ENCODE measurements at regions not wholly inside any gene's neighbourhood (a gene's known extent, or its start where the extent isn't known, plus 50 kb on each side); places are given as distances from the start of the nearest gene placed in this dataset.
A peak's percentile ranks its signal among the peaks of the same experiment; 100 is the strongest.

GRCh38 chr10:107616463-107617410, 452.2 kb upstream of the SORCS1 start:
- DNase-seq, result no peak

GRCh38 chr10:107616031-107616430, 451.5 kb upstream of the SORCS1 start:
- no peak for DNase-seq

DNA sequence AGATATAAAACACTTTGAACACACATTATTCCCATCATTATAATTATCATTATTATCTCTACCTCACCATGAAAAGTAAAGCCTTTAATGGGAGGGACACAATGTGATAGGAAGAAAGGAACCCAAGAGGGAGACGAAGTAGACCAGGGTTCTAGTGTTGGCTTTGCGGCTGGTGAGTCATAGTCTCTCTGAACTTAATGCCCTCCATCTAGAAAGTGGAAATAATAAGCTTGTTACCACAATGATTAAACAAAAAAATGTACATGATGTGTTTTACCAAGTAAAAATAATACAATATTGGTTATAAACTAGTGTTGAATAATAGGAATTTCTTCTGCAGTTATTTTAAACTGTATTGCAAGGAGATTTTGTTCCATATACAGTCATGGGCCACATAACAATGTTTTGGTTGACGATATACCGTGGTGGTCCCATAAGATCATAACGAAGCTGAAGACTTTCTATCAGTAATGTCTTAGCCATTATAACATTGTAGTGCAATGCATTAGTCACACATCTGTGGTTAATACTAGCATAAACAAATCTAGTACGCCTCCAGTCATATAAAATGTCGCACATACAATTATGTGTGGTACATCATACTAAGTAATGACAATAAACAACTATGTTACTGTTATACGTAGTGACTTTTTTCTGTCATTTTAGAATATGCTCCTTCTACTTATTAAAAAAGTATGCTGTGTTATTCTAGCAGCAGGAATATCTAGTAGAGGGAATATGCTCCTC, 450.6 kb upstream of the SORCS1 start:
- peak; percentile 96 for DNase-seq

DNA sequence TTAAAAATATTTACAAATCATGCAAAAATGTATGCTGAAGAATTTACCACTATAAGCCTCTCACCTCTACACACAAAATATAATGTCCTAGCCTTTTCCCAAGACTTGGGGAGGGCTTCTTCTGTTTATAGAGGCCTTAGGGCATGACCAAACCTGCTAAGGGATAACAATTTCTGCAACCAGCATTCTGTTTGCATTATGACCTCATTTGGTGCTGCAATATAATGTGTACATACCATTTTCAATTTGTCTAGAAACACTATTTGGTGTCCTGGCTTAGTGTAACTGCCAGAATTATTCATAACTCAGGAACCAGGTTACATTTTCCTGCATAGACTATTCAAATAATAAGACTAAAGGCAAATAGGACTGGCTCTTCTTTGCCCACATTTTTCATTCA, 446.6 kb upstream of the SORCS1 start:
- DNase-seq, result peak; percentile 87

DNA sequence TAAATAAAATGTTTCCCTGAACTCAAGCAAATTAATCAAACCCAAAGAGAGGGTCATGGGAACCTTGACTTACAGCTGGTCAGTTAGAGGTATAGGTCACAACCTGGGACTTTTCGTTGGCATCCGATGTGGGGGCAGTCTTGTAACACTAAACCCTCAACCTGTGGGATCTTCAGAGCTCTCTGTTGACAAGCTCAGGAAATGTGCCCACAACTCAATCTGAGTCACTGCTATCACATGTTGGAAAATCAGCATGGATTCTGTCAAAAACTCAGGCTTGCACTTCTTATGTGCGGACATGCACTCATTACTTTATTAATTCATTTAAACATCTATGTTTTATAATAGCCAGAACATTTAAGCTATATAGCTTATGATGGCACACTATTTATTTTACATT, 424.6 kb upstream of the SORCS1 start:
- DNase-seq, result no peak

GRCh38 chr10:107585630-107586029, 421.1 kb upstream of the SORCS1 start:
- DNase-seq, result no peak

- no peak for DNase-seq
Measured at GRCh38 chr10:107583974-107584373, 419.5 kb upstream of the SORCS1 start.

DNA sequence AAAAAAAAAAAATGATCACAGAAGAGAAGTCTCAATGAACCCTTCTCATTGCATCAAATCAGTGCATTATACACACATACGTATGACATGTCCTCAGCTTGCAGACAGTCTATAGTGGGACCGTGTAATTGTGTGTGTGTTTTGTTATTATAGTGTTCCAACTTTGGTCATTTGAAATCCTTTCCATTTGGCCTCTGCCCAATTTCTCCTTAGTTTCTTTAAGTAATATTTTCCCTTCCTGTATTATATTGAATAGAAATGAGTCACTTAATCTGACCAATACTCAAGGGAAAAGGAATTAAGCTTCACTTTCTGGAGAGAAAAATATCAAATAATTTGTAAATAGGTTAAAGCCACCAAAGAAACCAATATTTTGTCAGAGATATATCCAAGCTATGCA, 415.5 kb upstream of the SORCS1 start:
- DNase-seq, result no peak

DNA sequence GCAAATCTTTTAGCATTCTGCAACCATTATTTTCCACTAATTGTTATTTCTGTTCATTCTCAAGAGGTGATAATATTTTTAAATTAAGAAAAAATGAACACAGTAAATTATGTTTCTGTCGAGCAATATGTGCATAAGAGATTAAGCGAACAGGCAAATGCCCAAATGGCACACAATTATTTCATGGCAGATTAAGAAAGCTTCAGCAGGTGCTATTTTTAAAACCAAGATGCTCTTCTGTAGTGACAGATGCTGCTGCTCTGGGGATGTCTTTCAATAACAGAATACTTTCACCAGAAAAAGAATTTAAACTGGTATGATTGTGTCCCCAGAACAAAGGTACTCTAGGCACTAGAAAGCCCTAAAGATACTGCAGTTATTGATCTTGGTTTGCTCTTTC, 412.7 kb upstream of the SORCS1 start:
- DNase-seq, result no peak

DNA sequence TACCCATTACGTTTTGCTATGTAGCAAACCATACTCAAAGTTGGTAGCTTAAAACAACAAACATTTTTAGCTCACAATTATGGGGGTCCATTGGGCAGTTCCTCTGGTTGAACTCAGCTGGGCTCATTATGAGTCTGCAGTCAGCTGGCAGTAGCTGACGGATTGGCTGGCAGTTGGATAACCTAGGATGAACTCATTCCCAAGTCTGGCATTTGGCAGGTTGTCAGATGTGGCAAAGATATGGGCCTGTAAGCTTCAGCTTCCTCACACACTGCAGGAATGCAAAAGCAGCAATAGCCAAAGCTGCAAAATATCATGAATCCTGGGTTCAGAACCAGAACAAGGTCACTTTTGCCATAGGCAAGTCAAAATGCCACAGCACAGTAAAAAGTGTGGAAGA, 412.2 kb upstream of the SORCS1 start:
- peak; percentile 1 for DNase-seq

- no peak for DNase-seq
Measured at GRCh38 chr10:107565014-107565413, 400.5 kb upstream of the SORCS1 start.

DNA sequence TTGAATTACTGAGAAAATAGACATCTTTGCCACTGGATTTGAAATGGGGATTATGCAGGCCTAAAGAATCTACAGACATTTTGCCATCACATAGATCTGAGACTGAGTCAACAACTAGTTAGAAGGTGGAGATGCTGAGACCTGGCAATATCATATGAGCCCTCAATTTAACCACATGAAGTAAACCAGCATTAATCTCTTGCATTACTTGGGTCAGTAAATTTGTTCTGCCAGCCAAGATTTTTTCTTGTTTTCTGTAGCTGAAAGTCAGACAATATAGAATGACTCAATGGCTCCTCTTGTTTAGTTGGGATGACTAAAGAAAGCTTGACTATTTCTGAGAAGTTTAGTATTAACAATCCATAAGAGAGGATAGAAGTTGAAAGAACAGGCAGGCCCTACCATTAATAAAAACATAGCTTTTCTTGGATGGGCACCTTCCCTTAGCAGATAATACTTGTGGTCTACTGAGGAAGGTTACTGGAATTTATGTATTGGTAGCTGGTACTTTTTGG, 396.7 kb upstream of the SORCS1 start:
- no peak for DNase-seq

DNA sequence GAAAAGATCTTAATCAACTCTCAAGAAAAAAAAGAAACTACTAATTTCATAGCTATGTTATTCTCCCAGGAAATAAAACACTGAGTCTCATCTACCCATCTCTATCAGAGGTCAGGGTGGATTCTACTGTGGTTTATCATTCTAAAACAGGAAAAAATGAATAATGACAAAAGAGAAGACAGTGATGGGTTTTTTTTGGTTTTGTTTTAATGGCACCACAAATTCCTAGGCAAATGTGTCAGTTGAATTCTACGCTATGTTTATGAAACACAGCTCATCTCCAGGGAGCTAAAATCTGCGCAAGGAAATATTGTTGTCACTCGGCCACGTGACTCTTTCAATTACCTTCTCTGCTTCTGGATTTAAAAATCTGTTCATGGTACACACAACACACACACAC, 393.4 kb upstream of the SORCS1 start:
- DNase-seq, result no peak

DNA sequence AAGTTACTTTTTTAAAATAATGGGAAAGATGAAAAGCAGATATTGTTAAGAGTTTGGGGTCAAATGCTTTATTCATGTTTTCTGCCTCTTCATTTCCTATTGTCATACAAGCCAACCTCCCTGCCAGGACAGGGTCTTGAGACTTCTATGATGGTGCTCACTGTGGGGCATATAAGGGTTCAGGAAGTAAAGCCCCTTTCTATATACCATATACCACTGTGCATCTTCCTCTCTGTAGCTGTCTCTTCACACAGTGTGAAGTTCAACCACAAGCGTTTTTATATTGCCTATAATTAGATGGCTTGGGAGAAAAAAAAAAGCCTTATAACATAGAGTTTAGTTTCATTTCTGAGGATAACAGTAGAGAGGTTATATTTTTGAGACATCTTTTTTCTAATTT, 389.8 kb upstream of the SORCS1 start:
- peak; percentile 0 for DNase-seq

DNA sequence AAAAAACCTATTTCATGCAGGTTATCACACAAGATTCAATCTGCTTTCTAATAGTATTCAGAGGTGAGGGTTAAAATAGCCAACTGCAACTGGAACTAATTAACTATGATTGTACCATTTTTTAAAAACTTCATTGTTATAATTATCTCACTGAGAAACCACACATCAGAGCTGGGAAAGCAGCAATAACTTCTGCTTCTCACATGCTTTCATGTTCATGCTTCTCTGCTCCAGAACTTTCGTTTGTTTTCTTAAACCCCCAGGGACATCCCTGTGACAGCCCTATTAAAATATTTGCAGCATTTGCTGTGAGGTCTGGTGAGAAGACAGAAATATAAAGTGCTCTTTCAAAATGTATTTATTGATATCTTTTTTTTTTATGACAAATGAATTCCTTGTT, 389.0 kb upstream of the SORCS1 start:
- peak; percentile 60 for DNase-seq

DNA sequence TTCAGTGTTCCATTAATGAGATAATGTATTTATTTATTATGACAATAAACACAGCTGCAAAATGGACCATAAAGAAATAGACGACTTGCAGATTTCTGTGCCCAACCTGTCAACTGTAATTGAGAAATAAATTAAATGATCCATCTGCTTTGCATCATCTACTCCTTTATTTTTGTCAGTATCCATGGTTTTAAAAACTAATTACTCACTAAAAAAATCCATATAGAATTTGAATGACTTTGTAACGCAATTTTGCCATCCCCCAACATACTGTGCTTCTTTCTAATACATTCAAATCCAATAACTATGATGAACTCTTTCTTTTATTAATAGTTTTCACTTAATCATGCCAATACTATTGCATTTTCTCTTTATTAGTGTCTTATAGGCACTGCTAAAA, 388.5 kb upstream of the SORCS1 start:
- DNase-seq, result no peak

GRCh38 chr10:107548301-107548700, 383.8 kb upstream of the SORCS1 start:
- DNase-seq, result peak; percentile 20

DNA sequence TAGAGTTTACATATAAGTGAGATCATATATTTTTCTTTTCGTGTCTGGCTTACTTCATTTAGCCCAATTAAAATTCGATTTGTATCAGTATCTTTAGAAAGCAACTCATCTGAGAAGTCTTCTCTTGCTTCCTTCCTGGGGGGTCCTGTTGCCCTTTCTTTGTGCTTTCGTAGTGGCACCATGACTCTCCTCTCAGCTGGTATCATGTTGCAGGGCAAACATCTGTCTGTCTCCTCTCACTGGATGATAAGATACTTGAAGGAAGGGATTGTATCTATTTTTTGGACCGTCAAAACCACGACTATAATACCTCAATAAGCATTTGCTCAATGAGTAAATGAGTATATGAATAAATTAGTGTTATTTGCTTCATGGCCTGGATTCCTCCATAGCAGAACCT, 382.5 kb upstream of the SORCS1 start:
- DNase-seq, result peak; percentile 56

GRCh38 chr10:107546284-107546683, 381.8 kb upstream of the SORCS1 start:
- peak; percentile 76 for DNase-seq

DNA sequence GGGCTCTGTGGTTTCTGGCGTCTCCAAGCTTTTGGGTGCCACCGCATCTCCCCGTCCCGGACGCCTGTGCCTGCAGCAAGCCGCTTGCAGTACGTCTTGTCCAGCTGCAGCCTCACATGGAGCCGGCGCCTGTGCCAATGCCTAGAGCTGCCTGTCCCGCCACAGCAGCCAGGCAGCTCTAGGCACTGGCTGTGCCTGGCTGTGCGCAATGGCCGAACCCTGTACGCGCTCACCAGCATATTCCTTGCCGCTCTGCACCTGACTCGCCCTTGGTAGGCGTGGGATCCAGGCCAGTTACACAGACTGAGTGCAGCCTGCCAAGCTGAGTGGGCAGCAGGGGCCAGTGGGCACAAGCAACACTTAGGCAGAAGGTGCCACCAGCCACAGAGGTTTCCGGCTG, 381.2 kb upstream of the SORCS1 start:
- DNase-seq, result no peak

- no peak for DNase-seq
Measured at GRCh38 chr10:107544706-107545520, 380.4 kb upstream of the SORCS1 start.

- DNase-seq, result no peak
Measured at GRCh38 chr10:107542607-107543006, 378.1 kb upstream of the SORCS1 start.

DNA sequence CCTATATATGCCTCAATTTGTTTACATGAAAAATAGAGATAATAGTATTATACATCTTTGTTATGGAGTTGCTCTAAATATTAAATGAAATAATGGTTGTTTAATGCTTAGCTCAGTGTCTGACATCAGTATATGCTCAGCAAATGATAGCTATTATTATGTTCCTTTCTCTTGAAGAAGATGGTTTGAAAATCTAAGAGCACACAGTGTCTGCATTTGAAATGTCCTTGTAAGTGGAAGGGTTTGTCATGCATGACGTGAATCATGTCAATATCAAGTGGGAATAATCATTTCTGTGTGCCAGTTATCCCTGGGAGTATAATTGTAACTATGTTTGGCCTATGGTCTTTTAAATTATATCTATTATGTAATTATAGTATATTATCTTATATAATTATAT, 377.5 kb upstream of the SORCS1 start:
- DNase-seq, result peak; percentile 1

Data from NCI-H69 (cell line).